ENCODE measurements at regions not wholly inside any gene's neighbourhood (a gene's known extent, or its start where the extent isn't known, plus 50 kb on each side); places are given as distances from the start of the nearest gene placed in this dataset.

GRCh38 chr5:39717176-39717897 lies 292.6 kb upstream of the DAB2 start:
- Histone ChIP-seq H3K4me3 (ENCODE audit: low read length in 2 of 2) (no peak overlapping the region), H3K27me3 (ENCODE audit: control insufficient read depth in 1 of 2, insufficient read depth in 2 of 2, low read length in 1 of 2) (no peaks in the 10 kb centered on the region), H3K9me3 (ENCODE audit: control insufficient read depth, low read length) (no peaks in the 10 kb centered on the region), H3K36me3 (ENCODE audit: control insufficient read depth in 1 of 2, insufficient read depth in 2 of 2, low read length in 1 of 2) (no peaks in the 10 kb centered on the region), H3K27ac (ENCODE audit: low read depth in 1 of 2, low read length in 2 of 2) (no peak overlapping the region), H3K4me1 (ENCODE audit: control insufficient read depth in 1 of 2, insufficient read depth in 2 of 2, low read length in 2 of 2) (no peaks in the 10 kb centered on the region)
- no peak for ATAC-seq (ENCODE audit: low FRiP score)
- intact Hi-C loops (cut with DNase I), result no loop called here
- no peak for DNase-seq
- 83 to 86% methylated on average over 2 of the region's 2 CpGs for WGBS, 2 donors

- DNase-seq (peak in 1 of 2 donors; percentile 42), ATAC-seq (ENCODE audit: low FRiP score) (no peak)
- Histone ChIP-seq H3K9me3 (ENCODE audit: control insufficient read depth, low read length) (no peaks in the 10 kb centered on the region), H3K27me3 (ENCODE audit: control insufficient read depth in 1 of 2, insufficient read depth in 2 of 2, low read length in 1 of 2) (no peaks in the 10 kb centered on the region), H3K4me3 (ENCODE audit: low read length in 2 of 2) (no peak overlapping the region), H3K27ac (ENCODE audit: low read depth in 1 of 2, low read length in 2 of 2) (no peak overlapping the region), H3K4me1 (ENCODE audit: control insufficient read depth in 1 of 2, insufficient read depth in 2 of 2, low read length in 2 of 2) (no peaks in the 10 kb centered on the region), H3K36me3 (ENCODE audit: control insufficient read depth in 1 of 2, insufficient read depth in 2 of 2, low read length in 1 of 2) (no peaks in the 10 kb centered on the region)
- whole genome bisulfite sequencing, 2 donors, result 51 to 68% methylated on average over 2 of the region's 2 CpGs
- intact Hi-C loops (cut with DNase I), result no loop called here
Measured at GRCh38 chr5:39716532-39717028, 291.8 kb upstream of the DAB2 start.

- ATAC-seq (ENCODE audit: low FRiP score), result no peak
- Histone ChIP-seq H3K27ac (ENCODE audit: low read depth in 1 of 2, low read length in 2 of 2) (no peak overlapping the region), H3K9me3 (ENCODE audit: control insufficient read depth, low read length) (no peaks in the 10 kb centered on the region), H3K36me3 (ENCODE audit: control insufficient read depth in 1 of 2, insufficient read depth in 2 of 2, low read length in 1 of 2) (no peaks in the 10 kb centered on the region), H3K27me3 (ENCODE audit: control insufficient read depth in 1 of 2, insufficient read depth in 2 of 2, low read length in 1 of 2) (no peaks in the 10 kb centered on the region), H3K4me3 (ENCODE audit: low read length in 2 of 2) (no peak overlapping the region), H3K4me1 (ENCODE audit: control insufficient read depth in 1 of 2, insufficient read depth in 2 of 2, low read length in 2 of 2) (no peaks in the 10 kb centered on the region)
- intact Hi-C loops (cut with DNase I), result loop anchor here (2.0 to 5.0 kb wide), 2 partner anchors 973 to 975 kb away; no protein-coding TSS in a partner anchor
- no peak for DNase-seq
- WGBS, 2 donors, result 5 to 11% methylated on average over 2 of the region's 2 CpGs
Measured at GRCh38 chr5:39714036-39714698, 289.4 kb upstream of the DAB2 start.

GRCh38 chr5:39713250-39713916 lies 288.6 kb upstream of the DAB2 start:
- ATAC-seq (ENCODE audit: low FRiP score) (peak; percentile 56), DNase-seq (no peak)
- Histone ChIP-seq H3K27ac (ENCODE audit: low read depth in 1 of 2, low read length in 2 of 2) (no peak overlapping the region), H3K9me3 (ENCODE audit: control insufficient read depth, low read length) (no peaks in the 10 kb centered on the region), H3K4me3 (ENCODE audit: low read length in 2 of 2) (no peak overlapping the region), H3K27me3 (ENCODE audit: control insufficient read depth in 1 of 2, insufficient read depth in 2 of 2, low read length in 1 of 2) (no peaks in the 10 kb centered on the region), H3K36me3 (ENCODE audit: control insufficient read depth in 1 of 2, insufficient read depth in 2 of 2, low read length in 1 of 2) (no peaks in the 10 kb centered on the region), H3K4me1 (ENCODE audit: control insufficient read depth in 1 of 2, insufficient read depth in 2 of 2, low read length in 2 of 2) (no peaks in the 10 kb centered on the region)
- intact Hi-C loops (cut with DNase I), result loop anchor here in 1 of 2 donors (5.0 kb wide), 1 partner anchor 974 kb away; no protein-coding TSS in a partner anchor
- 9 to 14% methylated on average over 2 of the region's 2 CpGs for WGBS, 2 donors

- intact Hi-C loops (cut with DNase I), result loop anchor here in 1 of 2 donors (5.0 kb wide), 1 partner anchor 975 kb away; no protein-coding TSS in a partner anchor
- no peak for DNase-seq
Measured at GRCh38 chr5:39712316-39713249, 287.8 kb upstream of the DAB2 start.

GRCh38 chr5:39711821-39712220 lies 287.0 kb upstream of the DAB2 start:
- Histone ChIP-seq H3K27ac (ENCODE audit: low read depth in 1 of 2, low read length in 2 of 2) (no peak overlapping the region), H3K4me3 (ENCODE audit: low read length in 2 of 2) (no peak overlapping the region), H3K4me1 (ENCODE audit: control insufficient read depth in 1 of 2, insufficient read depth in 2 of 2, low read length in 2 of 2) (no peaks in the 10 kb centered on the region), H3K9me3 (ENCODE audit: control insufficient read depth, low read length) (no peaks in the 10 kb centered on the region), H3K27me3 (ENCODE audit: control insufficient read depth in 1 of 2, insufficient read depth in 2 of 2, low read length in 1 of 2) (no peaks in the 10 kb centered on the region), H3K36me3 (ENCODE audit: control insufficient read depth in 1 of 2, insufficient read depth in 2 of 2, low read length in 1 of 2) (no peaks in the 10 kb centered on the region)
- intact Hi-C loops (cut with DNase I), result loop anchor here in 1 of 2 donors (5.0 kb wide), 1 partner anchor 975 kb away; no protein-coding TSS in a partner anchor
- ATAC-seq (ENCODE audit: low FRiP score), result no peak
- DNase-seq, result no peak

More at GRCh38 chr5:39712316-39713249, 287.8 kb upstream of the DAB2 start:
- H3K9me3 ChIP-seq (ENCODE audit: control insufficient read depth, low read length), result no peaks in the 10 kb centered on the region
- no peaks in the 10 kb centered on the region for H3K27me3 ChIP-seq (ENCODE audit: control insufficient read depth in 1 of 2, insufficient read depth in 2 of 2, low read length in 1 of 2)
- ATAC-seq (ENCODE audit: low FRiP score), result no peak
- no peak overlapping the region for H3K4me3 ChIP-seq (ENCODE audit: low read length in 2 of 2)
- no peaks in the 10 kb centered on the region for H3K4me1 ChIP-seq (ENCODE audit: control insufficient read depth in 1 of 2, insufficient read depth in 2 of 2, low read length in 2 of 2)
- 95% methylated on average over 5 of the region's 5 CpGs for WGBS, 2 donors
- H3K36me3 ChIP-seq (ENCODE audit: control insufficient read depth in 1 of 2, insufficient read depth in 2 of 2, low read length in 1 of 2), result no peaks in the 10 kb centered on the region
- H3K27ac ChIP-seq (ENCODE audit: low read depth in 1 of 2, low read length in 2 of 2), result no peak overlapping the region

GRCh38 chr5:39709032-39709431 lies 284.3 kb upstream of the DAB2 start:
- Histone ChIP-seq H3K27ac (ENCODE audit: low read depth in 1 of 2, low read length in 2 of 2) (no peak overlapping the region), H3K4me1 (ENCODE audit: control insufficient read depth in 1 of 2, insufficient read depth in 2 of 2, low read length in 2 of 2) (no peaks in the 10 kb centered on the region), H3K27me3 (ENCODE audit: control insufficient read depth in 1 of 2, insufficient read depth in 2 of 2, low read length in 1 of 2) (peaks cover 0 to 2% of the 10 kb centered on the region in 2 donors), H3K36me3 (ENCODE audit: control insufficient read depth in 1 of 2, insufficient read depth in 2 of 2, low read length in 1 of 2) (no peaks in the 10 kb centered on the region), H3K4me3 (ENCODE audit: low read length in 2 of 2) (no peak overlapping the region), H3K9me3 (ENCODE audit: control insufficient read depth, low read length) (no peaks in the 10 kb centered on the region)
- DNase-seq (no peak), ATAC-seq (ENCODE audit: low FRiP score) (no peak)
- intact Hi-C loops (cut with DNase I), result no loop called here
- 51 to 68% methylated on average over 4 of the region's 4 CpGs for WGBS, 2 donors

- 68 to 72% methylated on average over 3 of the region's 3 CpGs for WGBS, 2 donors
- intact Hi-C loops (cut with DNase I), result no loop called here
Measured at GRCh38 chr5:39702928-39703327, 278.1 kb upstream of the DAB2 start.

More at GRCh38 chr5:39702928-39703327, 278.1 kb upstream of the DAB2 start:
- no peak overlapping the region for H3K27ac ChIP-seq (ENCODE audit: low read depth in 1 of 2, low read length in 2 of 2)
- H3K4me3 ChIP-seq (ENCODE audit: low read length in 2 of 2), result no peak overlapping the region
- DNase-seq (no peak), ATAC-seq (ENCODE audit: low FRiP score) (no peak)
- H3K4me1 ChIP-seq (ENCODE audit: control insufficient read depth in 1 of 2, insufficient read depth in 2 of 2, low read length in 2 of 2), result no peaks in the 10 kb centered on the region
- no peaks in the 10 kb centered on the region for H3K9me3 ChIP-seq (ENCODE audit: control insufficient read depth, low read length)
- H3K36me3 ChIP-seq (ENCODE audit: control insufficient read depth in 1 of 2, insufficient read depth in 2 of 2, low read length in 1 of 2), result no peaks in the 10 kb centered on the region
- peaks cover 0 to 2% of the 10 kb centered on the region in 2 donors for H3K27me3 ChIP-seq (ENCODE audit: control insufficient read depth in 1 of 2, insufficient read depth in 2 of 2, low read length in 1 of 2)

All from aorta (tissue), 5 donors.